ENCODE measurements at regions not wholly inside any gene's neighbourhood (a gene's known extent, or its start where the extent isn't known, plus 50 kb on each side); places are given as distances from the start of the nearest gene placed in this dataset.

GRCh38 chr6:103081876-103082630 is 1688.5 kb downstream of the GRIK2 start:
- Histone ChIP-seq H3K9ac (replicated peaks in 1 of 4; ENCODE audit: extremely low read depth in 1 of 4, low read depth in 3 of 4, low read length in 3 of 4) (no peak overlapping the region), H2BK5ac (ENCODE audit: low read depth, low read length) (no peak overlapping the region), H3K79me2 (ENCODE audit: control insufficient read depth in 1 of 2, insufficient read depth in 2 of 2, low read length in 2 of 2) (no peaks in the 10 kb centered on the region), H2BK120ac (replicated peaks; ENCODE audit: low read depth, low read length) (no peak overlapping the region), H3K36me3 (ENCODE audit: control insufficient read depth in 2 of 4, insufficient read depth in 4 of 4, low read length in 3 of 4) (no peaks in the 10 kb centered on the region), H3K56ac (replicated peaks; ENCODE audit: insufficient read length, low read depth, low read length) (no peak overlapping the region), H2BK15ac (ENCODE audit: low read length) (no peak overlapping the region), H2AK5ac (ENCODE audit: low read depth, low read length) (no peak overlapping the region), H2AFZ (ENCODE audit: low read length) (no peak overlapping the region), H4K5ac (ENCODE audit: insufficient read length, low read depth, low read length) (no peak overlapping the region), H2BK20ac (ENCODE audit: low read length) (no peak overlapping the region), H3K4me2 (ENCODE audit: insufficient read depth in 1 of 2, low read depth in 2 of 2, low read length in 2 of 2) (no peak overlapping the region), H3K27me3 (replicated peaks in 1 of 4; ENCODE audit: control insufficient read depth in 3 of 4, extremely low read depth in 1 of 4, insufficient read depth in 3 of 4, low read length in 3 of 4) (no peaks in the 10 kb centered on the region), H4K91ac (replicated peaks; ENCODE audit: insufficient read length, low read length) (no peak overlapping the region), H3K18ac (ENCODE audit: extremely low read depth, low read length) (no peak overlapping the region), H3K9me3 (ENCODE audit: insufficient read depth in 2 of 2, low read depth in 1 of 2, low read length in 1 of 2) (no peaks in the 10 kb centered on the region), H2BK12ac (ENCODE audit: low read depth, low read length) (no peak overlapping the region), H4K8ac (ENCODE audit: extremely low read depth, insufficient read depth, low read length) (no peak overlapping the region), H3K27ac (ENCODE audit: low read depth, low read length) (no peak overlapping the region), H4K20me1 (replicated peaks in 1 of 2; ENCODE audit: control insufficient read depth in 1 of 2, insufficient read depth in 2 of 2, low read length in 2 of 2) (no peaks in the 10 kb centered on the region), H3K23me2 (ENCODE audit: low read depth, low read length) (no peaks in the 10 kb centered on the region), H3K79me1 (ENCODE audit: low read depth, low read length) (no peaks in the 10 kb centered on the region), H3K4me1 (replicated peaks in 1 of 4; ENCODE audit: control insufficient read depth in 3 of 4, insufficient read depth in 4 of 4, low read length in 3 of 4) (no peaks in the 10 kb centered on the region), H3K14ac (ENCODE audit: insufficient read length) (no peak overlapping the region), H3K4ac (replicated peaks; ENCODE audit: insufficient read length, low read depth, low read length) (no peak overlapping the region), H3K4me3 (ENCODE audit: extremely low read depth in 1 of 4, insufficient read depth in 2 of 4, low read depth in 3 of 4, low read length in 4 of 4) (no peak overlapping the region), H3K23ac (ENCODE audit: insufficient read length) (no peak overlapping the region)
- DNase-seq (ENCODE audit: low read depth in 1 of 2, low spot score in 2 of 2): no peak
- POLR2A ChIA-PET (ENCODE audit: partially characterized antibody): no interaction called here
- no peak for FAIRE-seq
- WGBS, 2 experiments (ENCODE audit: extremely low coverage in 1 of 2, insufficient coverage in 1 of 2, insufficient read length in 1 of 2, insufficient replicate concordance in 2 of 2, low coverage in 1 of 2, low lambda C conversion rate in 2 of 2, missing lambda C conversion rate in 1 of 2): 95% methylated on average over 6 of the region's 6 CpGs; no CpG with 5 or more reads in 1 of the 2 experiments
- CTCF ChIA-PET (ENCODE audit: partially characterized antibody): interaction anchor here (0.7 to 1.8 kb wide), 2 partner anchors 41 to 52 kb away, joined by 4 to 9 read pairs; no protein-coding TSS in a partner anchor
- TF ChIP-seq CHD2 (IDR thresholded peaks at IDR 0.05; ENCODE audit: low read length) (no peak), SIRT6 (IDR thresholded peaks at IDR 0.05; ENCODE audit: low read length) (no peak), SIN3A (conservative IDR thresholded peaks at IDR 0.05 in 1 of 2, IDR thresholded peaks at IDR 0.05 in 1 of 2; ENCODE audit: low read depth in 1 of 2, low read length in 2 of 2) (no peak), POLR2A (IDR thresholded peaks at IDR 0.05; ENCODE audit: control extremely low read depth in 1 of 2, low read depth in 2 of 2, low read length in 2 of 2) (no peak), TEAD4 (IDR thresholded peaks at IDR 0.05; ENCODE audit: low read depth, low read length) (no peak), RXRA (IDR thresholded peaks at IDR 0.05; ENCODE audit: insufficient read depth, low read depth, low read length) (no peak), SRF (IDR thresholded peaks at IDR 0.05; ENCODE audit: low read depth, low read length) (no peak), ASH2L (IDR thresholded peaks at IDR 0.05; ENCODE audit: low read length) (no peak), TBP (IDR thresholded peaks at IDR 0.05; ENCODE audit: low read depth, low read length) (no peak), BCL11A (IDR thresholded peaks at IDR 0.05; ENCODE audit: low read depth in 2 of 2, low read length in 2 of 2) (no peak), HDAC6 (IDR thresholded peaks at IDR 0.05; ENCODE audit: low read depth, low read length) (no peak), SUZ12 (IDR thresholded peaks at IDR 0.05; ENCODE audit: low read length) (no peak), RFX5 (IDR thresholded peaks at IDR 0.05; ENCODE audit: borderline replicate concordance, low read depth, low read length) (no peak), NANOG (IDR thresholded peaks at IDR 0.05; ENCODE audit: insufficient read depth, low read depth, low read length, poor library complexity, severe bottlenecking) (no peak), CBX8 (IDR thresholded peaks at IDR 0.05; ENCODE audit: borderline replicate concordance, low read depth, low read length) (no peak)

All from H1 (cell line).